ENCODE measurements at regions not wholly inside any gene's neighbourhood (a gene's known extent, or its start where the extent isn't known, plus 50 kb on each side); places are given as distances from the start of the nearest gene placed in this dataset.

DNA sequence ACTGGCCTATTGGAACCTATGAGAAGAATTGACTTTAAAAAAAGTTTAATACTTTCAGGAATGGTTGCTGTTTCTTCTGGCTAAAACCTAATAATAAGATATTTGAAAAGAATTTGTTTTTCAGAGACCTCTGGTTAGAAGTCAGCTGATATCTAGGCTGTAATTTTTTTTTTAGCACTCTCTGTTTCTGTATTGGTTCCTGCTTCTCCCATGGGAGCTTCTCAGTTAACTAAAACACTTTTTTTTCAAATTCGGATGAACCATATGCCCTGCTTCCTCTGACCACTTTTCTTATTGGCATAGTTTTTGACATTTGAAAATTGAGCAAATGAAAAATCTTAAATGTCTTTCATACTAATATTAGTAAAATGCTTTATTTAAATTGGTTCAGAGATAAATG is 163.5 kb upstream of the SLC10A2 start (continued):
- TF ChIP-seq ZNF331 (CRISPR knock-in tag; IDR thresholded peaks at IDR 0.05; ENCODE audit: low read depth) = no peak
- TF ChIP-seq STAT1 (IDR thresholded peaks at IDR 0.05; ENCODE audit: unreplicated experiment) = no peak
- TF ChIP-seq, protein P1, sequence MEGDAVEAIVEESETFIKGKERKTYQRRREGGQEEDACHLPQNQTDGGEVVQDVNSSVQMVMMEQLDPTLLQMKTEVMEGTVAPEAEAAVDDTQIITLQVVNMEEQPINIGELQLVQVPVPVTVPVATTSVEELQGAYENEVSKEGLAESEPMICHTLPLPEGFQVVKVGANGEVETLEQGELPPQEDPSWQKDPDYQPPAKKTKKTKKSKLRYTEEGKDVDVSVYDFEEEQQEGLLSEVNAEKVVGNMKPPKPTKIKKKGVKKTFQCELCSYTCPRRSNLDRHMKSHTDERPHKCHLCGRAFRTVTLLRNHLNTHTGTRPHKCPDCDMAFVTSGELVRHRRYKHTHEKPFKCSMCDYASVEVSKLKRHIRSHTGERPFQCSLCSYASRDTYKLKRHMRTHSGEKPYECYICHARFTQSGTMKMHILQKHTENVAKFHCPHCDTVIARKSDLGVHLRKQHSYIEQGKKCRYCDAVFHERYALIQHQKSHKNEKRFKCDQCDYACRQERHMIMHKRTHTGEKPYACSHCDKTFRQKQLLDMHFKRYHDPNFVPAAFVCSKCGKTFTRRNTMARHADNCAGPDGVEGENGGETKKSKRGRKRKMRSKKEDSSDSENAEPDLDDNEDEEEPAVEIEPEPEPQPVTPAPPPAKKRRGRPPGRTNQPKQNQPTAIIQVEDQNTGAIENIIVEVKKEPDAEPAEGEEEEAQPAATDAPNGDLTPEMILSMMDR (conservative IDR thresholded peaks at IDR 0.05; ENCODE audit: low read depth in 2 of 2) = no peak

DNA sequence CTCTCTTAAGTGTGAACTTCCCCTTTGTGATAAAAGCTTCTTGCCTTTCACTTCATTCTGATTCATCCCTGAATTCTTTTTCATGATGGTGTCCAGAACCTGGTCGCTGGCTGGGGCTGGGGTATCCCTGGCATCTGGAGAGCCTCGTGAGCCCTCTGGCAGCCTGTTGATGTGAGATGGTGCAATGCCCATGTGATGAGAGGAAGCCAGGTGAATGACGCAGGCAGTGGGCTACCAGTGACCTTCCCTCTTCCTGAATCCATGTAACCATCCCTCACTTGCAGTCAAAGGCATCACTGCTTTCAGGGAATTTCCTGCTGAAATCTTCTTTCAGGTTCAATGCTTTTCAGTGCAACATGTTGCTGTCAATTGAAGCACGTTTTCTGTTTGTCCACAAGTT is 158.6 kb upstream of the SLC10A2 start:
- H3K9me2 ChIP-seq (ENCODE audit: insufficient read depth) = no peaks in the 10 kb centered on the region; the same call in 1 of the 2 replicates
- H3K4me1 Mint-ChIP-seq = no peaks in the 10 kb centered on the region
- H3K4me3 Mint-ChIP-seq = no peak overlapping the region
- no peaks in the 10 kb centered on the region for H3K27me3 Mint-ChIP-seq (ENCODE audit: insufficient read depth, low read depth, poor library complexity)
- no peak overlapping the region for H3K4me3 ChIP-seq
- no peaks in the 10 kb centered on the region; the same call in 2 of the 3 replicates for H3K9me3 Mint-ChIP-seq
- no peak for ATAC-seq
- DNase-seq (ENCODE audit: low spot score) = no peak
- H3K4me1 ChIP-seq (ENCODE audit: insufficient read depth) = no peaks in the 10 kb centered on the region
- H3K36me3 ChIP-seq (ENCODE audit: insufficient read depth) = no peaks in the 10 kb centered on the region
- no peak overlapping the region for H3K4me2 ChIP-seq
- no peaks in the 10 kb centered on the region for H3F3A ChIP-seq (replicated peaks; ENCODE audit: low read depth)
- H3K27ac Mint-ChIP-seq = no peak overlapping the region
- no peak overlapping the region for H2AFZ ChIP-seq
- H3K79me2 ChIP-seq (replicated peaks; ENCODE audit: insufficient read depth) = no peaks in the 10 kb centered on the region
- H4K20me1 ChIP-seq (replicated peaks; ENCODE audit: insufficient read depth) = no peaks in the 10 kb centered on the region
- no peaks in the 10 kb centered on the region for H3K27me3 ChIP-seq (ENCODE audit: insufficient read depth)
- no peak overlapping the region for H3K27ac ChIP-seq (ENCODE audit: low read depth)
- H3K36me3 Mint-ChIP-seq (ENCODE audit: low read depth) = no peaks in the 10 kb centered on the region
- TF ChIP-seq STAT1 (IDR thresholded peaks at IDR 0.05; ENCODE audit: unreplicated experiment) (no peak), ZNF114 (CRISPR knock-in tag; IDR thresholded peaks at IDR 0.05) (no peak), POLR2AphosphoS5 (IDR thresholded peaks at IDR 0.05; ENCODE audit: low read depth) (no peak), NANOG (IDR thresholded peaks at IDR 0.05; ENCODE audit: borderline replicate concordance) (no peak), EZH2 (IDR thresholded peaks at IDR 0.05; ENCODE audit: low read depth, unreplicated experiment) (no peak), CREB1 (CRISPR knock-in tag; IDR thresholded peaks at IDR 0.05; ENCODE audit: low read depth) (no peak), ZNF331 (CRISPR knock-in tag; IDR thresholded peaks at IDR 0.05; ENCODE audit: low read depth) (no peak), ETS1 (IDR thresholded peaks at IDR 0.05) (no peak), JUNB (IDR thresholded peaks at IDR 0.05; ENCODE audit: unreplicated experiment) (no peak), EZH2phosphoT487 (IDR thresholded peaks at IDR 0.05; ENCODE audit: unreplicated experiment) (no peak)
- TF ChIP-seq, protein P2, sequence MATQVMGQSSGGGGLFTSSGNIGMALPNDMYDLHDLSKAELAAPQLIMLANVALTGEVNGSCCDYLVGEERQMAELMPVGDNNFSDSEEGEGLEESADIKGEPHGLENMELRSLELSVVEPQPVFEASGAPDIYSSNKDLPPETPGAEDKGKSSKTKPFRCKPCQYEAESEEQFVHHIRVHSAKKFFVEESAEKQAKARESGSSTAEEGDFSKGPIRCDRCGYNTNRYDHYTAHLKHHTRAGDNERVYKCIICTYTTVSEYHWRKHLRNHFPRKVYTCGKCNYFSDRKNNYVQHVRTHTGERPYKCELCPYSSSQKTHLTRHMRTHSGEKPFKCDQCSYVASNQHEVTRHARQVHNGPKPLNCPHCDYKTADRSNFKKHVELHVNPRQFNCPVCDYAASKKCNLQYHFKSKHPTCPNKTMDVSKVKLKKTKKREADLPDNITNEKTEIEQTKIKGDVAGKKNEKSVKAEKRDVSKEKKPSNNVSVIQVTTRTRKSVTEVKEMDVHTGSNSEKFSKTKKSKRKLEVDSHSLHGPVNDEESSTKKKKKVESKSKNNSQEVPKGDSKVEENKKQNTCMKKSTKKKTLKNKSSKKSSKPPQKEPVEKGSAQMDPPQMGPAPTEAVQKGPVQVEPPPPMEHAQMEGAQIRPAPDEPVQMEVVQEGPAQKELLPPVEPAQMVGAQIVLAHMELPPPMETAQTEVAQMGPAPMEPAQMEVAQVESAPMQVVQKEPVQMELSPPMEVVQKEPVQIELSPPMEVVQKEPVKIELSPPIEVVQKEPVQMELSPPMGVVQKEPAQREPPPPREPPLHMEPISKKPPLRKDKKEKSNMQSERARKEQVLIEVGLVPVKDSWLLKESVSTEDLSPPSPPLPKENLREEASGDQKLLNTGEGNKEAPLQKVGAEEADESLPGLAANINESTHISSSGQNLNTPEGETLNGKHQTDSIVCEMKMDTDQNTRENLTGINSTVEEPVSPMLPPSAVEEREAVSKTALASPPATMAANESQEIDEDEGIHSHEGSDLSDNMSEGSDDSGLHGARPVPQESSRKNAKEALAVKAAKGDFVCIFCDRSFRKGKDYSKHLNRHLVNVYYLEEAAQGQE (IDR thresholded peaks at IDR 0.05; ENCODE audit: unreplicated experiment) = no peak
- TF ChIP-seq, protein P1 (conservative IDR thresholded peaks at IDR 0.05; ENCODE audit: low read depth in 2 of 2) = no peak

All from GM23338 (cell line).